ENCODE measurements at regions not wholly inside any gene's neighbourhood (a gene's known extent, or its start where the extent isn't known, plus 50 kb on each side); places are given as distances from the start of the nearest gene placed in this dataset.

GRCh38 chr2:12161085-12161484 lies 414.7 kb downstream of the LPIN1 start:
- TF ChIP-seq HOXA7 (CRISPR knock-in tag; IDR thresholded peaks at IDR 0.05) (no peak), JUN (IDR thresholded peaks at IDR 0.05) (no peak), POLR2A (IDR thresholded peaks at IDR 0.05; ENCODE audit: low read length) (no peak), KDM1A (IDR thresholded peaks at IDR 0.05; ENCODE audit: low read depth) (no peak)
- TF ChIP-seq, protein P1, sequence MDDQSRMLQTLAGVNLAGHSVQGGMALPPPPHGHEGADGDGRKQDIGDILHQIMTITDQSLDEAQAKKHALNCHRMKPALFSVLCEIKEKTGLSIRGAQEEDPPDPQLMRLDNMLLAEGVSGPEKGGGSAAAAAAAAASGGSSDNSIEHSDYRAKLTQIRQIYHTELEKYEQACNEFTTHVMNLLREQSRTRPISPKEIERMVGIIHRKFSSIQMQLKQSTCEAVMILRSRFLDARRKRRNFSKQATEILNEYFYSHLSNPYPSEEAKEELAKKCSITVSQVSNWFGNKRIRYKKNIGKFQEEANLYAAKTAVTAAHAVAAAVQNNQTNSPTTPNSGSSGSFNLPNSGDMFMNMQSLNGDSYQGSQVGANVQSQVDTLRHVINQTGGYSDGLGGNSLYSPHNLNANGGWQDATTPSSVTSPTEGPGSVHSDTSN (IDR thresholded peaks at IDR 0.05), result no peak
- TF ChIP-seq, protein P2, sequence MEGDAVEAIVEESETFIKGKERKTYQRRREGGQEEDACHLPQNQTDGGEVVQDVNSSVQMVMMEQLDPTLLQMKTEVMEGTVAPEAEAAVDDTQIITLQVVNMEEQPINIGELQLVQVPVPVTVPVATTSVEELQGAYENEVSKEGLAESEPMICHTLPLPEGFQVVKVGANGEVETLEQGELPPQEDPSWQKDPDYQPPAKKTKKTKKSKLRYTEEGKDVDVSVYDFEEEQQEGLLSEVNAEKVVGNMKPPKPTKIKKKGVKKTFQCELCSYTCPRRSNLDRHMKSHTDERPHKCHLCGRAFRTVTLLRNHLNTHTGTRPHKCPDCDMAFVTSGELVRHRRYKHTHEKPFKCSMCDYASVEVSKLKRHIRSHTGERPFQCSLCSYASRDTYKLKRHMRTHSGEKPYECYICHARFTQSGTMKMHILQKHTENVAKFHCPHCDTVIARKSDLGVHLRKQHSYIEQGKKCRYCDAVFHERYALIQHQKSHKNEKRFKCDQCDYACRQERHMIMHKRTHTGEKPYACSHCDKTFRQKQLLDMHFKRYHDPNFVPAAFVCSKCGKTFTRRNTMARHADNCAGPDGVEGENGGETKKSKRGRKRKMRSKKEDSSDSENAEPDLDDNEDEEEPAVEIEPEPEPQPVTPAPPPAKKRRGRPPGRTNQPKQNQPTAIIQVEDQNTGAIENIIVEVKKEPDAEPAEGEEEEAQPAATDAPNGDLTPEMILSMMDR (IDR thresholded peaks at IDR 0.05), result no peak

All from A549 (cell line).